ENCODE measurements at regions not wholly inside any gene's neighbourhood (a gene's known extent, or its start where the extent isn't known, plus 50 kb on each side); places are given as distances from the start of the nearest gene placed in this dataset.
A peak's percentile ranks its signal among the peaks of the same experiment; 100 is the strongest.

DNA sequence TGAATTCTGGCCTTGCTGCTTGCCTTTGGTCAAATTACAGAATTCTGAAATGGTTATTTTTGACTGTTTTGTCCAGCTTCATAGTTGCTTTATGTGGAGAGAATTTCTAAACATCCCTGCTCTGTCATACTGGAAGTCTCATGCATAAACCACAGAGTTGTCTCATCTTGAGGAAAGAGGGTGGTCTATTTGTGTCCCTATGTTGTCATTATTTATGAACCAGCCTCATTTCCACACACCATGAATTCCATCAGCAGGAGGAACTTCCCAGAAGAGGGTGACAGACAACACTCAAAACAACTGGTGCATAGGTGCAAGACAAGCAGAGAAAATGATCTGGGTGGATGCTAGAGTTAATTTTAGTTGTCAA, 525.8 kb upstream of the GOT2 start:
- DNase-seq, result no peak

DNA sequence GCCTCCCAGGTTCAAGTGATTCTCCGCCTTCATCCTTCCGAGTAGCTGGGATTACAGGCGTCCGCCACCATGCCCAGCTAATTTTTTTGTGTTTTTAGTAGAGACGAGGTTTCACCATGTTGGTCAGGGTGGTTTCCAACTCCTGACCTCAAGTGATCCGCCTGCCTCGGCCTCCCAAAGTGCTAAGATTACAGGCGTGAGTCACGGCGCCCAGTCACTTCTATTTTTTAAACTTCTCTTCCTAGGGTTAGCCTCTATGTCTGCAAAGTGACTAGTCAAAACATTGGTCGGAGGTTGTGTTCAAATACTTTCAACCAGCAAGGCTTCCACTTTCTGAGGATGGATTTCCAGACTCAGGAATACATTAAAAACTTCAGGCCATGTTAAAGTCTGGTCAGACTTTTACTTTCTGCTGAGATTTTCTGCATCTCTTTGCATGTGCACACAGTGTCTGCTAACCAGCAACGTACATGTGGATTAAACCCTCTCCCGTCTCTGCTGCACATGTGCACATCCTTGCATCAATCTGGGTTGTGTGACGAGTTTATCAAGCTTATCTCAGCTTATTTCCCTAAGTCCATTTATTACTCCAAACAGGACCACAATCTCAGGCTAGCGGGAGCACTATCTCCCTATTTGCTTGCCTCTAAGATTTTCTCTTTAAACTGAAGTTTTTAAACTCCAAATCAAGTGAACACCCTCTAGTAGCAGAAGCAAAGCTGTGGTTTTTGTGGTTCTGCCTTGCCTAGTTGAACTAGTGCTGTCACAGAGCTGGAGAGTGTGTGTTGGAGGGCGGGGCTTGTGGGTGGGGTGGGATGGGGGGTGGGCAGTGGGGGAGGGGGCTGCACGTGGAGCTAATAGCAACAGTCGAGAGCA, 525.2 kb upstream of the GOT2 start:
- DNase-seq, result no peak

DNA sequence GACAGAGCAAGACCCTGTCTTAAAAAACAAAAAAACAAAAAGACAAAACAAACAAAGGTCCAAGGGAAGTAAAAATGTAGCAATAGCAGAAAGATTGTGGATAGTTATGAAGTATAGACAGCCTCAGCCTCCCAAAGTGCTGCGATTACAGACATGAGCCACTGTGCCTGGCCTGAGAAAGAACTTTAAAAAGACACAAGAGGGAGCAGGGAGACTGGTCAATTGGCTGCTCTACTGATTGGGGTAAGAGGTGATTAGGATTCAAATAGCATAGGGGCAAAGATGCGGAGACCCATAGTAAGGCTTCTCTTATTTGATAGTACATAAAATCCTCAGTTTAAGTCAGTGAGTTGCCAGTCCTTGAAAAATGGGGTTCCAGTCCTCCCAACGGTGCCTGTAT, 518.2 kb upstream of the GOT2 start:
- no peak for DNase-seq

DNA sequence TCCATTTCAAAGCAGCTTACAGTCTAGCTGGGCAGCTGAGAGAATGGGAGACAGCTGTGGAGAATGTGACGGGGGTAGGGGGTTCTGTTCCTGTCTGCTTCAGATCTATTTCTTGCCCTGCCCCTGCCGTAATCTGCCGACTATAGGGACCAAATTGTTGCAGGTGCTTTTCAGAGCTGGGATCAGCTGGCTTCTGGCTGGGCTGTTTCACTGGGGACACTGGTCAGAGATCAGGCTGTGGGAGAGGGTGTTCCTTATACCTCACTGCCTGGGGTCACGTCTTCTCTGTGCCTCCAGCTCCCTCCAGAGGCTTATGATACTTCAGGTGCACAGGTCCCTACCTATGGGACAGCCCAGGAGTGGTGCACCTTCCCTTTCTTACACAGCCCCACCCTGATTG, 514.9 kb upstream of the GOT2 start:
- no peak for DNase-seq

DNA sequence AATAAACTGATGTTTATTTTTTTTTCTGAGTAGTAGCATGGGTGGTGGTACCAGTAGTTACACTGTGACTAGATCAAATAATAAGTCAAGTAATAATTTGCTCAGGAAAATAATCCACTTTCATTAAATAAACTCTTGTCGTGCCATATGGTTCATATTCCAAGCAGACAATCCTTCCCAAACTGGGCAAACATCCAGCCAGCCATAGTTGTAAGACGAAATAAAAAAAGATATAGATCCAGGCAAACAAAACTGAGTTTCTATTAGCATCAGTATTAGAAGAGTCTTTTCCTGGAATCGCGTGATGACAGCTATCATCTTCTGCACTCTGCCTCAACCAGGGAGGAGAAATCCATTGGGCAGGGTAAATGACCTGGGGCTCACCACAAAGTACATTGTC, 508.4 kb upstream of the GOT2 start:
- DNase-seq, result peak in 1 of 2 experiments; percentile 53

DNA sequence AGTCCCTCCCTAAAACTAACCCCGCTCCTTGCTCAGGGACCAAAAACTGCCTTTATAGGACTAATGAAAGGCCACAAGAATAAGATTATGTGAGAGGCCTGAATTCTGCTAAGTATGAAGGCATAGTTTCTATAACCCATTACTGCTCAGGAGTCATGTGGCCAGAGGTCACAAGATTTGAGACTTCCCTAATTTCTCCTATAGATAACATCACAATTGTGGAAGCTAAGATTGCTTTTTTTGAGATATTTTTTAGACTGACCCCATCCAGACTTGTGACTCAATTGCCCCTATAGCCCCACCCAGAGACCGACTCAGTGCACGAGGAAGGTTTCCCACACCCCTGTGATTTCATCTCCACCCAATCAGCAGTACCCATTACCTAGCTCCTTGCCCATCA, 504.1 kb upstream of the GOT2 start:
- no peak for DNase-seq

DNA sequence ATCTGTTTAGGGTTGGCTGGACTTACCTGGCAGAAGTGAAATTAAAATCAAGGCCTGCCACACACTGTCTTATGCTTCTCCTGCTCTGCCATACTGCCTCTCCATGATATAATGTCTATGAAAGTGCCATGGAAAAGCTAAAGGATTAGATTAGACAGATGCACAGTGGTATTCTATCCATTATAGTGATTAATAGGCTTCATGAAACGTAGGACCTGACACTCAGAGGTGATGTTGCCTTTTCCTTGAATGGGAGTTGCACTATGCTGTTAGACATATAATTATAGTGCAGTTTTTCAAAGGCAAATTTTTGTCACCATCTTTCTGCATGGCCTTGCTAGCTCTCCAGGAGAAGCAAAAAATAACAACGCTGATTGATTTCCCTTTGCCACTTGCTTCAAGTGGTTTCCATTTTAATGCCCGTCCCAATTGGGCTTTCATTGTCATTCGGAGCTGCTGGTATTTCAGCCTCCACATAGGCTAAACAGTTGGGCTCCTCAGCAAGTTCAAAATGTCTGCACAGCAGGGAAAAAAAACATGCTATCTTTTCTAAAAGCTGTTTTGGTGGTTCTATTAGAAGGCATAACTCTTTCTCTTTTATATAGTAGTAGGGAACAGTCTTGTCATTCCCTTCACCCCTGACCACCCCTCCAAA, 502.8 kb upstream of the GOT2 start:
- DNase-seq, result no peak

DNA sequence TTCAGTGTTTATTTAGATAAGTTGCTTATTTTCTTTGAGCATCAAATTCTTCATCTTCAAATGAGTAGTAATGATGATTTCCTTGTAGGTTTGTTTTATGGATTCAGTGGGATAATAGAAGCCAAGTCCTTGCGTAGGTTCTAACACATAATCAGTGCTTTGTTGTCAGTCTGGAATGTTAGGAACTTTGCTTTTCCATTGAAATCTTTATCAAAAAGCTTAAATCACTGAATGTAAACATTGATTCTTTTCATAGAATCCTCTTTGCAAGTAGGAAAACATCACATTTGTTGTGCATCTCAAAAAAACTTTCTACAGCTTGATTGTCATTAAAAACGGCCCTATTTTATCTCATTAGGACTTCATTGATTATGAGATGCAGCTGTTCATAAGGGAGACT, 490.3 kb upstream of the GOT2 start:
- DNase-seq, result no peak

DNA sequence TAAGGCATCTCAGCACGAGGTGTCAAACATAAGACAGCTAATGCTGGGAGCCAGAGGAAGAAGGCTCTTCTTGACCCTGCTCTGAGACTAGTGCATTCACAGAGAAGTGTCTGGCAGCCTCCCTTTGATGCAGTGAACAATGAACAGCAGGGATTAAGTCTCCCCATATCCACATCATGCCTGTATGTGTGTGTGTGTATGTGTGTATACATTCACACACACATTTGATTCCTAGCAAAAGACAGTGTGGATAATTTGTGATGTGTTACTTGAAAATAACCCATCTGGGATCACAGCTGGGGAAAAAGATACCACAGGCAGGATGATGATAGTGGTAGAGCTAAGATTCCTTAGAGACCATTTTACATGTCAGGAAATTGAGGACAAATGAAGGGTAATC, 485.9 kb upstream of the GOT2 start:
- DNase-seq, result no peak

DNA sequence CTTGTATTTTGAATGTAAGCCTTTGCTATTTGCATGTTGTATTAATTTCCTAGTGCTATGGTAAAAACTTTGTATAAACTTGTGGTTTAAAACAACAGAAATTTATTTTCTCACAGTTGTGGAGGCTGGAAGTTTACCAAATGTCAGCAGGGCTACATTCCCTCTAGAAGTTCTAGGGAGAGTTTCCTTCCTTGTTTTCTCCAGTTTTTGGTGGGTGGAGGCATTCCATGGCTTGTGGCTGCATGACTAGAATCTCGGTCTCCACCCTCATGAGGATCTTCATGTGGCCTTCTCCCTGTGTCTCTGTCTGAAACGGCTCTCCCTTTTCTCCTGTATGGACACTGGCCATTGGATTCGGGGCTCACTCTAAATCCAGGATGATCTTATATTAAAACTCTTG, 482.2 kb upstream of the GOT2 start:
- DNase-seq, result no peak

DNA sequence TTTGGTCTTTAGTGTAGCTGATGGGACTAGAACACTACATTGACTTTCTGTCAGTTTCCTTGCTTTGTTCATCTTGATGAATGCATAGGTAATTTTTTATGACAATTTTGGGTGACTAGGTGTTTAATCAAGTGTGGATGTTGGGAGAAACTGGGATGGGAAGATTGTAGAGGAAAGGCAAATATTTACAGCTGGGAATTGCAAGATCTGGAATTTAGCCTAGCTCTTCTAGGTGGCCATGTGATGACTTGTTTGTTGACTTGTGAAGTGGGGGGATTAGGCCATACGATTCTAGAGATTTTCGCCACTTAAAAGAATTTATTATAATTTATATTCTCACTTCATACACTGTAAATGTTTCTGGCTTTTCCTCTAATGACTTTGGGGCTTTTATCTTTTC, 480.3 kb upstream of the GOT2 start:
- DNase-seq, result no peak

DNA sequence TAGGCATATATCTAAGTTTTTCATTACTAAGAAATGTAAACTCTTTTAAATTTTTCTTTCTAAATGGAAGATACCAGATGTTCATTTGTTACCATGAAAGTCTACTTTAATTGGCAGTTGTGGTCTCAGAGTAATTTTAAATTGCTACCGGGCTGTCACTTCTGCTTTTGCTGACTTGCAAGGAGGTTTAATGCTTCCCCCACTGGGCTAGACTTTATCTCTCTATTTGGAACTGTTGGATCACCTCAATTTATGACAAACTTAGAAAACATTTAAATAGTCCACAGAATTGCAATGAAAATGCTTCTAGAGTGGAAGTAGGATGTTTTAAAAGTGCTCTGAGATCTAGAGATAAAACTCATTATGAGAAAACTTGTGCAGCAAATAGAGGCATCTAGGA, 479.8 kb upstream of the GOT2 start:
- no peak for DNase-seq

DNA sequence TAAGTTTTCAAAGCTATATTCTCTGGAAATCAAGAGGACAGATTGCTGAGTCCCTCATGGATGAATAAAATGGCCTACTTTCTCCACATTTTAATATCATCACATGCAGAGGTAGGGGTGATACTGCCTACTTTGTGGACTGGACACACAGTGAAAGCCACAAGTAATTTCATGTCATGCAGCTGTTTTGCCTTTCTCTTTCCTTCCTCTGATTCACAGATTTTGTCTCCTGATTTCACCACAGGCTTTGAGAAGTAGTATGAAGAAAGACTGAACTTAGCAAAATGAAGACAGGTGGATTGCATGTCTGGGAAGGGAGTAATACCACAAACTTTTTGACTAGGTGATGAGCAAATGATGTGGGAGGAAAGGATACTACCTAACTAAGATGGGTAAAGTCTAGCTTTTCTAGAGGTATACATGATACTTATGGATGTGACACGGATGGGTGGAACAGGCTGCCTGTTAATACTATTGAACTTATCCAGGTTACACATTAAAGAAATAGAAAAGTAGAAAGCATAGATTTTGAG, 478.4 kb upstream of the GOT2 start:
- DNase-seq, result no peak

DNA sequence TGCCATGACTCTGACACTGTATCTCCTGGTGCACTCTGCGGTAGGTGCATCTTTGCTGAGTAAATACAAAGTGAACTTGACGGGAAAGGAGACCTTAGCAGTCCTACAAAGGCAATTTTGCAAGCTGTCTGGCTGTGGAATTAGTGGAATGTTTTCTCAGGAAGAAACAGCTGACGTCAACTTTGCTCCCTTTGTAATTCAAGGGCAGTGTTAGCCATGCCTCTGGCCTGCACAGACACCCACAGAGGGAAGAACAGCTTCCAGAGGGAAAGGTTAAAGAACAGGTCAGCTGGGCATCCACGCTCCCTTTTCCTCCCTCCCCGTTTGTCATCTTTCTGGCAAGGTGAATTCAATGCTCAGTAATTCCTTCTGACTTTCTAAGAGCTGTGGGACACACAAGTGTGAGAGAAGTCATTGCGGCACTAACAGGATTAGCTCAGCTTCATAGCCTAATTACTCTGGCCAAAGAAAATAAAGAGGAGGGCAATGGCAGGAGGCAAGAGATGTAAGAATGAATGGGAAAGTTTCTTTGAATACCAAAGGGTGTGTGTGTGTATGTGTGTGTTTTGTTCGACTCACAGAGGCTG, 476.9 kb upstream of the GOT2 start:
- DNase-seq, result no peak

DNA sequence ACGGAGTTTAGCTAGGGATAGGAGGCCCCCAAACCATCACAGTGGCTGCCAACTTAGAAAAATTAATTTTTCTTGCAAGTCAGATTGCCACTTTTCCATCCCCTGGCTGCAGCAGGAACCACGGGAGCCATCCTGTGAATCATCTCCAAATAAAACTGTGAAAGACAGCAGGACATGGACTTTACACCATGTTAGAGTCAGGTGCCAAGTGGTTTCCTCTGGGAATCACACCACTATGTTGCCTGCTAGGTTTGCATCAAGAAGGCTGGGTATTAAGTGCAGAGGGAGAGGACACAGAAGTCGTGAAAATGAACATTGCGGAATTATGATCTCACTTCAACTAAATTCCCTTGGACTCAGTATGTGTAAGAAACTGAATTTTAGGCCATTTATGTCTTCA, 471.3 kb upstream of the GOT2 start:
- no peak for DNase-seq

DNA sequence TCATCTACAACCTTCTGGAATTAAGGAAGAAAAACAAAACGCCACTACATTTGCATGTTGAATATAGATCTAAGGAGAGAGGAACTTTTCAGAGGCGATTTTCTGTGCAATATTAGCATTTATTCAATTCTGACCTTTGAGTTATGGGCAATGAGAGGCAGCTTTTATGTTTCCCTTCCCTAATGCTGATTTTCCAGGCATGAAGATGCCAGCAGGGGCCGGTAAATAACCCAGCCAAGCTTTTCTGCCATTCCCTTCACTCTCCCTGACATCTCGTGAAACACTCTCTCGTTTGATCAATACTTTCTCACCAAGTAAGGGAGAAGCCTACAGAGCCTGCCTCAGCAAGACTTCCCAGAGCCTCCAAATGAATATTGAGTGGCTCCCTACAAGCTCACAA, 470.5 kb upstream of the GOT2 start:
- DNase-seq, result no peak

DNA sequence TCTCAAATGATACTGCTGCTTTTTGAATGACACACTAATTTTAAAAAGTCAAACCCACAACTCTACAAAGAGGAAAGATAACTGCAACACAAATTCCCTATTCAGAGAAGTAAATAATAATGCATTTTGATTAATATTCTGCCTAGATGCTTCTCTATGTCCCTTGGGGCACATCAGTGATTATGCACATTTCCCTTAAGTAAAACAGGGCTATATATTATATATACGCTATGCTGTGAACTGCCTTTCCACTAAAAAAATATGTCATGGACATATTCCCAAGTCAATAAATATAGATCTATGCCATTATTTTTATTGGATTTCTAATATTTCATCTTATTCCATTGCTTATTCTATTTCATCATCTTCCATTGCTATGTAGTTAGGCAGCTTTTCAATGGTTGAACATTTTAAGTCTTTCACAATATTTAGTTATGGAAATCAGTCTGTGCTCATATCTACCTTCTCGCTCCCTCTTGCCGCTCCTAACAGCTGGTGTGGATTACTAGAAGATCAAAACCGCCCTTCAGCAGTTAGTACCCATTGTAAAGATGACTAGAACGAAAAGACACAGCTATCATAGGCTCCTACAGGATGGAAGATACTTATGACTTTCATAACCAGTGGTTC, 468.2 kb upstream of the GOT2 start:
- DNase-seq, result no peak

DNA sequence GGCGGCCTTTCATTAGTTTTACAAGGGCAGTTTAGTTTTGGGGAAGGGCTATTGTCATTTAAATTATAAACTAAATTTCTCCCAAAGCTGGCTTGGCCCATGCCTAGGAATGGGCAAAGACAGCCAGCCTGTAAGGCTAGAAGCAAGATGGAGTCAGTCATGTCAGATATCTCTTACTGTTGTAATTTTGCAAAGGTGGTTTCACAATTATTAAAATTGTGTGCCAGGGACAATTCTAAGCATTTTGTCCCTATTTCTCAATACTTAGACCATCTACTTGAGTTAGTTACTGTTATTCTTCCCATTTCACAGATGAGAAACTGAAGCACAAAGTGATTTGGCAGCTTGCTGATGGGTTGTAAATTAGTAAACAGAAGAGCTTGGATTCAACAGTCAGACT, 467.7 kb upstream of the GOT2 start:
- DNase-seq, result no peak

DNA sequence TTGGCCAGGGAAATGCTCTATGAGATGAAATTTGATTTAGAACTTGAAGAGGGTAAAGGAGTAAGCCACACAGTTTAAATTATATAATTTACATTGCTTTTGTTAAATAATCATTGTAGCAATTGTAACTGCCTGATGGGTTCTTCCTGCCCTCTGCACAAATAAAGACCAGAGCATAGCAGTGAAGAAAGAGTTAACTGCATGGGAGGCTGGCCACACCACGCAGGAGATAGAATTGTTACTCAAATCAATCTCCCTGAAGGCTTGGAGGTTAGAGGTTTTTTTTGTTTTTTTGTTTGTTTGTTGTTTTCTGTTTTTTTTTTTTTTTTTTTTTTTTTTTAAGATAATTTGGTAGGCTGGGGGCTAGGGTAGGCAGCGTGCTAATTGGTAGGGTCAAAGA, 467.0 kb upstream of the GOT2 start:
- no peak for DNase-seq

DNA sequence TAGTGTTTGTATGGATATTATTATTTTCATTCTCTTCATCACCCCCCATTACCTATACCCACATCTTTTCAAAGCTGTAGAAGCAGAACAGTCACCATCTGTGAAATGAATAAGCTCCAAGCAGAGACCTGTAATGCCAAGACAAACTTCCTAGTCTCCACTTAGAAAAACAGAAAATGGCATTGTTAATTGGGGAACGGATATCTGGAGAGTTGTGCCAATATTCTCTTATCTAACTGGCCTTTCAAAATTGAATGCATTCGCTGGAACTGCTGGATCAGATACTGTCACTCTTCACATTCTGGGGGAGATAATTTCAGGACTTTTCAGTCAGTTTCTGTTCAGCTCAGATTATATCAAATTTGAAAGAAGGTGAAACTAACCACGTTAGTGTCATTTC, 464.4 kb upstream of the GOT2 start:
- DNase-seq, result no peak

DNA sequence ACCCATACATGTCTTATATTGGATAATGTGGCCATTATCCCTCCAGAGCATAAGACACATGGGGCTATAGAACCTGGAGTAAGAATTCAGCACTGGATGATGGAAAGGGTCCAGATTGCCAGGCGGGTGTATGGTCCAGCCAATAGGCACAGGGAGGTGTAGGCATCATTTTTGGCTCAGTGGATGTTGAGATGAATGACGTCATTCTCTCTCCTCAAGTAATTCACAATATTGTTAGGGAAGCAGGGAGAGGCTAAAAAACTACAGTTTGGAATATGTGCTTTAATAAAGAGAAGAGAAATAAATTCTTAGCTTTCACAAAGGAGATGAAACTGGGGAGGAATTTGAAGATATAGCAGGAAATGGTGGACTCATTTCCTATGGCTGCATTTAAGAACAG, 461.1 kb upstream of the GOT2 start:
- no peak for DNase-seq

DNA sequence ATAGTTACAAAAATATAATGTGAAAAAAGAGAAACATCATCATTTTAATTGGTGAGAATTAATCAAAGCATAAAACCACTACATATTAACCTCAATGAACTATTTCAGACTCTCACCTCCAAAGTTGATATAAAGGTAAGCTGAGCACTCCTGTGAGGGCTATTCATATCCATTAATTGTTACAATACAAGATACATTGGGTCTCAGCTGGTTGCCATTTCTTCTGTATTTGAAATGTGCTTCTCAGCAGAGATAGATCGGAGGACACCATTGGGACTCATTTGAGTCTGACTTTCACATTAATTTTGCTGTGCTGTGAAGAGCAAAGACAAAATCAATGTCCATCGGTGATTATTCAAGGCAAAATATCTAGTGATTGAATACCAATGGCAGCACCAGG, 459.5 kb upstream of the GOT2 start:
- DNase-seq, result no peak

DNA sequence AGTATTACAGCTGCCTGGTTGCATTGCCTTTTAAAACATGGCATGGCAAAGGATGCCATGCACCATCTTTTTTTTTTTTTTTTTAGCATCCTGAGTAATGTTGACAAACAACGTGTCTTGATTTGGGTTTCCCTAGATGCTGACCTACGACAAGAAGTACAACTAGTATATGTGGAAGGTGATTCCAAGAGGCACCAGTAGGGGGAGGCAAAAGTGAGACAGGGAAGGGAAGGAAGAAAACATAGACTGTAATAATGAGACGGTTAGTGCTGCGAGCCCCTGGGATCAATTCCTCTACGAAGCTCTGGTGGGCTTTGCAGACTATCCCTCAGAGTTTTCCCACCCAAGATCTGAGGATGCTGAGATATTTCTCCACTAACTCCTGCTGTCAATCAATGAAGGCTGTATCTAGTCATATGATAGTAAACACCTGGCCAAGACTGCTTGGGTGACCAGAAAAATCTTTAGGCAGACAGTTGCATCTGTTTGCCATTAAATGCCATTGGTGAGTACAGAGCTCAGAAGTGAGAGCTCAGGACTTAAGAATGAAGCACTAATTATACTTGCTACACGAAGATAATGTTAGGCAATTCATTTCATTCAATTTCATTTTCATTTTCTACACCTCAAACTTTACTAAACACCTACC, 458.6 kb upstream of the GOT2 start:
- DNase-seq, result peak; percentile 18 to 19
